NCI-H748 treated with DMSO at 0.1 percent for 48 hours (cell line): ENCODE measurements at regions not wholly inside any gene's neighbourhood (a gene's known extent, or its start where the extent isn't known, plus 50 kb on each side); places are given as distances from the start of the nearest gene placed in this dataset.

Experiments
- DNase-seq: peaks from one replicate; lab custom pipeline; 2025; lab: John Stamatoyannopoulos, UW

DNA sequence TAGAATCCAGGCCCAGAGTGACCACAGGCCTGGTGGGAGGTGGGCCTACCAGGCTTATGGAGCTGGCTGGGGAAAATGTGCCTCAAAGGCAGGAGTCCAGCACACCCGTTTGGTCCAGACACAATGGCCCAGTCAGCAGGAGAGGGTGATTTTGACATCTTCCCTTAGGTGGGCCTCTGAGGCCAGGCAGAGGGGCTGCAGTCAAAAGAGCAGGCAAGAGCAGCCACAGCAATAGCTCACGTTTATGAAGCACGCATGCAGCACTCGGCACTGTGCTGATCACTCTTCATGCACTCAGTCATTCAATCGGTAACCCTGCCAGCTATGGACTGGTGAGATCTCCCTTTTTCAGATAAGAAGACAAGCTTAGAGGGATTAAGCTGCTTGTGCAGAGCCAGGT lies 146.8 kb downstream of the LRIG2 start:
- DNase-seq = no peak

DNA sequence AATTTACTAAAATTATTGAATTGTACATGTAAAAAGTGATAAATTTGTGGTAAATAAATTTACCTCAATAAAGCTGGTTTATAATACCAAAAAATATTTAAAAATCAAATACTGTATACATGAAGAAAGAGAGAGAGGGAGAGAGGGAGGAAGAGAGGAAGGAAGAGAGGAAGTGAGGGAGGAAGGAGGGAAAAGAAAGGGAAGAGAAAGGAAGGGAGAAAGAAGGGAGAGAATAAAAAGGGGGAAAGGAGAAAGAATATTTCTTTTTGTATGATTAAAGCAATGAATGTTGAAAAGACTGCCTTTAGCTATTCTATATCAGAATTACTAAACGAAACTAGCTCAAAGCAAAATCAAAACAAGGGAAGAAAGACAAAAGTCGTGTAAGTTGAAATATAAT lies 150.0 kb downstream of the LRIG2 start:
- DNase-seq = no peak

DNA sequence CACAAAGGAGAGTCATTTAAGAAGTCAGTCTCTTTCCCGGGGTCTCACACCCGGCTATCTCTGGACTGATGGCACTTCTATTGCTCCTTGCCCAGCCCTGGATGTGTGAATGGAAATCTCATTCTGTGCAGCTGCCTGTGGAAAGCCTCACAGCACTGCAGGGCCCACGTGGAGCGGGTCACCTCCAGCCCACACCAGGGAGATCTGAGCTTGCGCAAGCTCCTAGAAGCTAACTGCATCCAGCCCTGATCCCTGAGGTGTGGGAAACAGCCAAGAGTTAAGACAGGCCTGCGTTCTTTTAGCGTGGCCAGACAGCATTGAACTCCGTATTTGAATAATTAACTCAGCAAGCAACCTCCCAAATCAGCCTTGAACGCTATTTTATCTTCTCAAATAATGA lies 150.5 kb downstream of the LRIG2 start:
- no peak for DNase-seq

DNA sequence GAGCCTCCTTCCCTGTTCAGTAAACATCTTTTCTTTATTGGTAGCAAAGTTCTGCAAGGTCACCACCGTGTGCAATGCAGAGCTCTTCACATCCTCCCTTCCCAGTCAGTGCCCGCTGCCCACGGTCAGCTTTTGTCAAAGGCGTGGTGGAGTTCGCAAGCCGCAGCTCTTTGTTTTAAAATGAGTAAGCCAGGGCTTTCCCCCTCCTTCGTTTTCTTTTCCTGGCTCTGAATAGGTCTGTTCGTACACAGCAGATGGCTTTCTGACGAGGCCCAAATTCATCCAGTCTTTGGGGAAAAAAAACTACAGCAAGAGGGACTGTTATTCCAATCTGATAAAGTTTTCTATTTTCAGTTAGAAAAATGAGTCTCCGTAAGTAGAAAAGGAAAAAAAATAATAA lies 153.2 kb downstream of the LRIG2 start:
- no peak for DNase-seq

DNA sequence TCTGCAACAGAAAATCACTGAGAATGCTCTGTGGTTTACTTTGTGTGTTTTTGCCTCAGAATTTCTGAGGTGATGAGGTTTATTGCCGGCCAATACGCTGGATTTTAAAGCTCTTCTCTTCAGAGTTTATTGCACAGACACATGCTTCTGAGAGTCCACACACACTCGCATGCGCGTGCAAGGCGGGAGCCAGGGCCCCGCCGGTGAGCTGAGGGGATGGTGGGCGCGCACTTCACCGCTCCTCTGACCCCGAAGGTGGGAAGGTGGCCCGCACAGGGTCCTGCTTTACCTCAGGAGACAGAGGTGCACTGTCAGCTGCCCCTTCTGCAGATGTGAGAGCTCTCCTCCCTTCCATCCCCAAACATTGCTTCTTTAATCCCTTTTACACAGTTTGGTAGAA lies 158.4 kb upstream of the MAGI3 start:
- DNase-seq = no peak

DNA sequence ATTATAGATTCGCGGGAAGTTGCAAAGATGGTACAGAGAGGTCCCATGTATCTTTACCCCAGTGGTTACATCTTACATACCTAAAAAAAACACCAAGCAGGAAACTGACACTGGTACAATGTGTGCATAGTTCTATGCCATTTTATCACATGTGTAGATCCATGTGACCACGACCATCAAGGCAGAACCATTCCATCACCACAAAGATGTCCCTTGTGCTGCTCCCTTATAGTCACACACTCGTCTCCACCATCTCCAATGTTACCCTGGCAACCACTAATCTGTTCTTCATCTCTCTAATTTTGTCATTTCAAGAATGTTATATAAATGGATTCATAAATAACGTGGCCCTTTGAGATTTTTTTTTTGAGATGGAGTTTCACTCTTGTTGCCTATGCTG lies 156.9 kb upstream of the MAGI3 start:
- no peak for DNase-seq

DNA sequence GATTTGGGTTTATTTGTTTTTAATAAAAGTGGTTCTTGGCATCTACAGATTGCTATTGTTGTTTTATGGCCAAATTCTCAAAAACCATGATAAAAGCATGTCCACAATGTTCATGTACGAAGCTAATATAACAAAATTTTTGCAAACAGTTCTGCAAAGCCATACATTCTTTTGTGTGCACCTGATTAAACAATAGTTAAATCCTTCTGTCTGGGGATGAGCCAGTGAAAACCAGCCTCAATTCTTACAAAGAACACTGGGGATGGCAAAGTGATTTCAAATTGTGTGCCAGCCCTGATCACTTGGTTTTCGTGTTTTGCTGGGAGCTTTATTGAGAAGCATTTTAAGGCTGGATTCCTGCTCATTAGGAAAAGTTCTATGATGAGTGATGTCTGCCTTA lies 149.1 kb upstream of the MAGI3 start:
- no peak for DNase-seq

DNA sequence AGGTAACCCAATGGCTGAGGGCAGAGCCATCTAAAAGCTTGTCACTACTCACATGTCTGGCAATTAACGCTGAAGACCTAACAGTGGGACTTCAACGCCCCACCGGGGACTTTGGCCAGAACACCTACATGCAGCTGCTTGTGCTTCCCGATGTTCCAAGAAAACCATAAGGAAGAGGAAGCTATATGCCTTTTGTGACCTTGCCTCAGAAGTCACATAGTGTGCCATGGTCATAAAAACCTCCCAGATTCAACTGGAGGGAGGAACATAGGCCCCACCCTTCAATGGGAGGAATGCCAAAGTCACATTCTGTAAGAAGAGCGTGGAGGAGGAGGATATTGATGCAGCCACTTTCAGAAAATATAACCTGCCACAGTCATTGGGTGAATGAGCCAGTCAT lies 147.8 kb upstream of the MAGI3 start:
- no peak for DNase-seq

DNA sequence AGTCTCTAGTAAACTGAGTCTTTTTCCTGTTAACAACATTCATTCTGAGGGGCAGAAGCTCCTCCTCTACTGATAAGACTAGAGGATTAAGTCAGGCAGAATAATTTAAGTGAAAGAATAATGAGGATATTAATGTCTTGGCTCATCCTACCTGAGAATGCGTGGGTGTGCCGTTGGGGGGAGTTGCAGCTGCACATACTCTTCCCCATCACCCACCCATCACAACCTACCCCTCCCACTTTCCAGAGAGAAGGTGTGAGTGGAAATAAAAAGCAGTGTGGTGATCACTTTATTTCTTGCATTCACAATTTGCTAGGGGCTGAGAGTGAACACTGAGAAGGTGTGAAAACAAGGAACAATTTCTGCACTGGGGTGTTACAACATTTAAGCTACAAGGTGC lies 146.8 kb upstream of the MAGI3 start:
- DNase-seq = no peak

DNA sequence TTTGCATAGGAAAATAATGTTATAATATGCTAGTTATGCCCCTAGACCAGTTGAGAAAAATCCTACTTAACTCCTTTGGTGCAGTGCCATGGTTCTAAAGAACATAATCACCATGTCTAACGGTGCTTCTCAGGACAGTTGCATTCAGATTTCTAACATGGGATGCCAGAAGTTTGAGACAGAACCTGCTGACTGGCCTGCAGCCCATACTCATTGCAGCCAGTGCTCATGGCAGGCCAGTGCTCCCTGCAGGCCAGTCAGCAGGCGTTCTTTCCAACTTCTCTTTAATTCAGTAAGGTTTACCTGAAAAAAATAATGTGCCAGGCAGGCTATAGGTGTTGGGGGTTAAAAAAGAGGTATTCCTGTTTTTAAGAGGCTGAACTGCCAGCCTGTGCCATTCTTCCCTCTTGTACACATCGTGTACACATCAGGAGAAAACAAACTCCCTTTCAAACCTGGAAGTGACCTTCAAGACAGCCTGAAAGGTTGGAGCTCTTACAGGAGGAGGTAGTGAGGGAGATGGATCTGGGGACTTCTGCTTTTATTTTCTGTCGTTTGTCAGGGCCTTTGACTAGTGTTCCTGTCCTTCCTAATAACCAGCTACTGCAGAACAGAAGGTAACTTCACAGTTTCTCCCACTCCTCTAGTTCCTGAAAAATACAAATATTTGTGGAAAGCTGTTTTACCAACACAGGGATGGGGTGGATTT lies 146.0 kb upstream of the MAGI3 start:
- DNase-seq = no peak

DNA sequence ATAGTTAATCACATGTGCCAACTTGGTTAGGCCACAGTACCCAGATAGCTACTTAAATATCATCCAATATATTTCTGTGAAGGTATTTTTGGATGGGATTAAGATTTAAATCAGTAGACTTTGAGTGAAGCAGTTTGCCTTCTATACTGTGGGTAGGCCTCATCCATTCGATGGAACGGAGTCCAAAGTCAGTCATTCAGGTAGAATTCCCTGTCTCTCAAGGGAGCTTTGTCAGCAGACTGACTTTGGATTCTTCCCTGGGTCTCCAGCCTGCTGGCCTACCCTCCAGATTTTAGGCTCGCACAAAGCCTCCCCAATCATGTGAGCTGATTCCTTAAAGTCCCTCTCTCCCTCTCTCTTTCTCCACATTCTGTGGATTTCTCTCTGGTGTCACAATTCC lies 145.1 kb upstream of the MAGI3 start:
- no peak for DNase-seq

DNA sequence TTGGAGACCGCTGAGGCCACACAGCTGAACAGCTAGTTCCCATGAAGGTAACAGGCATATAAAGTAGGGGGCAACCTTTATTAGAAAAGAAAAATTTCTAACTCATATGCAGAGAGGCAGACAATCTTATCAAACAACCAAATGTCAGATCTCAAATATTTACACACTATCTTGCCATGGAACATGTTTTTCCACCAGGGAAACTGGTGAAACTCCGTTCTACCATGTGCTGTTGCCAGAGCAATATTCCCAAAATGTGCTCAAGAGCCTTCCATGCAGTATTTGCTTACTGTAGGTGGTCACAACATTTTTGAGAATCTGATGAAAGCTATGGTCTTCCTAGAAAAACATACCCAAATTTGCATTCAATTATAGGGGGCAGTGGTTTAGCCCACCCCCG lies 143.4 kb upstream of the MAGI3 start:
- no peak for DNase-seq

DNA sequence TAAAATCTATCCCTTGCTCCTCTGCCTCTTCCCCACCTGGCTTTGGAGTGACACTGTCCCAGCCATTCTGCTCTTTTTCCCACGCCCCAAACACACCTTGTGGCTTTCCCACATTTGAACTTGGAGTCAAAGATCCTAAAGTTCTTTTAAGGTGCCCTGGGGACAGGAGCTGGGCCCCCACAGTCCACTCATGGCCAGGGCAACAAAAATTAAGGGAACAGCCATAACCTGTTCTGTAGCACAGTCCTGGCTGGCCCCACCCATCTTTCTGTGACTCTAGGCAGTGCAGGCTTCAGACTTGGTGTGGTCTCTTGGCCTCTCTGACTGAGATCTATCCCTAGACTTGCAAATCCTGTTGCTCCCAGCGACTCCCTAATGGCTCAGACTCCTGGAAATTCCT lies 143.0 kb upstream of the MAGI3 start:
- DNase-seq = no peak

DNA sequence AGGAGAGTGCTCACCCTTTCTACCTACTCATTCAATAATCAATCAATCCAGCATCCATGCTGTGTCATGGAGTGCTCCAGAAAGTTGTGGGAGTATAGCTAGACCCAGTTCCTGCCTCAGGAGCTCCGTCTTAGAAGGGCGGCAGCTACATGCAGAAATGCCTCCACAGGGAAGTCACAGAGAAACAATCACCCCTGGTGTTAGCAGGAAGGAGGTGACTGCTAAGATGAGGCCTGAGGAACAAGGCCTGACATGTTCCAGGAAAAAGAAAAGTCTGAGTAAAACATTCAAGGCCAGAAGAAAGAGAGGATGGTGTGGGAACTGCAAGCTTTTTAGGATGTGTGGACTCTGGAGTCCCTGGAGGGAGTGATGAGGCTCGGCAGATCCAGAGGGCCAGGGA lies 142.5 kb upstream of the MAGI3 start:
- DNase-seq = no peak

DNA sequence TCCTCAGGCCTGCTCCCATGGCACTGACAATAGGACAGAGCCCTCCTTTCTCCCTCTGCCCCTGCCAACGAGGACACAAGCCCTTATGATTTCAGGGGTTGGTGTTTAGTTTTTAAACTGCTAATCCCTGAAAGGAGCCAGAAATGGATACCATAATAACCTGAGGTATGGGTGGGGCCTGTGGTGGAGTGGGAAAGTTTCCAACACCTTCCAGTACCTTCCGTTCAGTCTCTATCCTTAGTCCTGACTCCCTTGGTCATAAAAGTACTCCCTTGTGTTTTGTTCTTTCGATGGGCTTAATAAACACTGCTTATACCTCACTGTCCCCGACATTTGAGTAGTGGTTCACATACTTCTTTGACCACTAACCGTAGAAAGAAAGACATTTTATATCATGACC lies 141.8 kb upstream of the MAGI3 start:
- no peak for DNase-seq

DNA sequence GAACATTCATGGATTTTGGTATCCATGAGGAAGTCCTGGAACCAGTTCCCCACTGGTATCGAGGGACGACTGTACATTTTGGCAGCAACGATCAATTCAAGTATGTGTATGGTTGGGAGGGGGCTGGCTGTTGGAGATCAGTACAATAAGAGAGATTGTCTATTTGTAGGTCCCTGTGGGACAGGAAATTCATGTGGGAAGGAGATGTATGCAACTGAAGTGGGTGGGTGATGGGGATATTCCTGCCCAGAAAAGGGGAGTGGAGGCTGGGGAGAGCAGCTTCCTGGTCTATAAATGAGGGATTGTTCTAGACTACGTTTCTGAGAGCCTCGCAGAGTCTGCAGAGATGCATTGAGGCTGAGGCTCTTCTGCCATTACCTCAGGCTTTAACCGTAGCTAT lies 140.2 kb upstream of the MAGI3 start:
- DNase-seq = no peak

DNA sequence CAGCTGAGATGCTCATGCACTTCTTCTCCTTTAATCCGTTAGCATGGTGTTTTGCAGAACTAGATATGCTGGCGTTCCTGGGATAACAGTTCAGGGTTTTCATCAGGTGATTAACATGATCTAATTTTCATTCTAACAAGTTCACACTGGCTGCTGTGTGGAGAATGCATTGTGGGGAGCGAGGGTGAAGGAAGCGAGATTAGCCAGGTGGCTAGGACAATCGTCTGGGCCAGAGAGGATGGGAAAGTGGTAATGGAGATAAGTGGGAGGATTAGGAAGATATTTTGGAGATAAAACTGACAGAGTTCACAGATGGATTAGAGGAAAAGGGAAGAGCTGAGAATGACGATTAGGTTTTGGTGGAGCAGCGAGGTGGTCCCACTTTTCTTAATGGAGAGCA lies 138.1 kb upstream of the MAGI3 start:
- no peak for DNase-seq

DNA sequence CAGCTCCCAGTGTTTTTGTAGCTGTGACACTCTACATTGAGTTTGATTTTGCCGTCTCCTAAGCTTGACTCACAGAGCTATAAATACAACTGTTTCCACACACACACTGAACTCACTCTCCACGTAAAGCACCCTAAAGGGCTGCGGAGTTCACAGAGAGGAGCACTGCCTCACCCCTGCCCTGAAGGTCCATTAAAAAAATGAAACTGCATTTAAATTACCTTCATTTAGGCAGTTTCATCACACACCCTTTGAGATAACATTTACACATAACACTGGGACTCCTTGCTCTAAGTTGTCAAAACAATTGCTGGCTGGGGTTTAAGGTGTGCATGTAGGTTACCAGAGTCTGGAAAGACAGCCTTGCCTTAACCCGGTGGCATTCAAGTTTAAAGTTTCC lies 137.1 kb upstream of the MAGI3 start:
- no peak for DNase-seq

DNA sequence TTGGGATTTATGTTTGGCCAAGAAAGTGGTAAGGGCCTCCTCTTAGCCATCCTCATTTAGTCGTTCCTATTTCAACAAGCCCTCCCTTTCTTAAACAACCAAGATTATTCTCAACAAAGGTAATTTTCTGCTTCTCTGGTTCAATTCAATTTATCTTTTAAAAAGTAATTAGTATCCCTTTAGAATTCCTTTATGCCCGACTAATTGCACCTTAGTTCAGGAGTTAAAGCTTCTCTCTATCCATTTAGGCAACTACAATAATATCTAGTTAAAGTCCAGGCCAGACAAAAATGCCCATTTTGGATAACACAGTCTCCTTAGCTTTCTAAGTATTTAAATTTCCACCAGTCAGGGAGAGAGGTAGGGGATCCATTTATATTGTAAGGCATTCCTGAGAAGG lies 136.7 kb upstream of the MAGI3 start:
- DNase-seq = no peak

DNA sequence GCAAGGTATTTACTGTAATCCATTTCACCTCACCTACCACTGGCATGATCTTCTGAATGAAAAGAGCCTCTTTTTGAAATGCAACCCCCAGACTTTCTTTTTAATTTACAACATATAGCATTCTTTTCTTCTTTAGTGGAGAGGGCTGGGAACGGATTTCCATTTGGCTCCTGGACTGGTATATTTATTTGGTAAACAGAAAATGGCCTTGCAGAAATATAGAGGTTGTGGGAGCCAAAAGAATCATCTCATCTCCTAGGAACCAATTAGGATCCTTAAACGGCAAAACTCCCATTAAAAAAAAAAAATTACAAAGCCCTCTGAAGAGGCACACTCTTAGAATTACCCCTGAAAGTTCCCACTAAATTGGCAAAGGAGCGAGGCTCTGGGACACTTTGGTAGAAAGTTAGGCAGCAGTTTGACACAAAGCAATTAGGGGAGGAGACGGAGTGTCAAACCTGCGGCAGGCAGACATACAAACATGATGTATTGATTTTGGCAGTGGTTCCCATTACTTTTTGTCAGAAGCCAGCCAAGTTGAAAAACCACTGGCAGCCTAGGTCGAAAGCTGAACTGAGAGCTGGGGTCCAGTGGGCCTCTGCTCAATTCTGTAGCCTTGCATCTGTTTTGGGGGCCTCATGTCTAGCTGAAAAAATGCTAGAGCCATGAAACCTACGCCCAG lies 135.1 kb upstream of the MAGI3 start:
- no peak for DNase-seq

DNA sequence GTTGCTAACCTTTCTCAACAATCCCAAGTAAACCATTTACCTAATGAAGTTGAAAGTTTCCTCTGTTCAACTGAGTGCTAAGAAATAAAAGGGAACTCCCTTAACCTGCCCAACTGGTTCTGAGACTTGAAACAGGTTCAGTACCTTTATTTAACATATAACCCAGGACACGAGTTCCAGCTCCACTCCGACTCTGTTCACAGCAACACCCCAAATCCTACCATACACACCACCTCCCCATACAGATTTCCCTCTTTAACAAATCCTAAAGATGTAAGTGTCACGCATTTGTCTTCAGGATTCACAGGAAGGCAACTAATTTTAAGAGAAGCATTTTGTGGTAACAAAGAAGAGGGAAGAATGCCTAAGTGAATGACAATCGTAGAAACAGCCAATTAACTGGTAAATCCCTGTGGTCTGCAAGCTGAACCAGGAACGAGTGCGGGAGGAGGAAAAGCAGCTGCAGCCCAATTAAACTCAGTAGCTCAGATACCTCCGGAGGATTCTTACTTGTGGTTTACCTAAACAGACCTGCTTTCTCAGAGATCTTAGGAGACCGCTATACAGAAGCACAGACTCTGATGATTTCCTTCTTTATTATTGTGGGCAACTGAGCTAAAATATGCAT lies 134.5 kb upstream of the MAGI3 start:
- DNase-seq = no peak

DNA sequence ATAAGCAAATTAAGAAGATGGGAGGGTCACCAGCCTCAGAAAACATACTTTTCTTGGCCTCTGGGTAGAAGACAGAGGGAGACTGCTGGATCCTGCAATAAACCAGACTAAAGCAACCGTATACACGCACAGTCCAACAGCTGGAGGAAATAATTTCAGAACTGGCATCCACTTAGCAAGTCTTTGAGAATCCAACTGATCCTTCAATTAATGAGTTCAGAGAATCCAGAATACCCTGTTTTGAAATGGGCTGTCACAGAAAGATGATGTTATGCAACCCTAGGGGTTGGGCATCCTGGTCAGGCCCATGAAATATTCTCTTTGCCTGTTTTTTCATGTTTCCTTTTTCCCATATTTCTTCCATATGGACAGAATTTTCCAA lies 134.0 kb upstream of the MAGI3 start:
- no peak for DNase-seq

DNA sequence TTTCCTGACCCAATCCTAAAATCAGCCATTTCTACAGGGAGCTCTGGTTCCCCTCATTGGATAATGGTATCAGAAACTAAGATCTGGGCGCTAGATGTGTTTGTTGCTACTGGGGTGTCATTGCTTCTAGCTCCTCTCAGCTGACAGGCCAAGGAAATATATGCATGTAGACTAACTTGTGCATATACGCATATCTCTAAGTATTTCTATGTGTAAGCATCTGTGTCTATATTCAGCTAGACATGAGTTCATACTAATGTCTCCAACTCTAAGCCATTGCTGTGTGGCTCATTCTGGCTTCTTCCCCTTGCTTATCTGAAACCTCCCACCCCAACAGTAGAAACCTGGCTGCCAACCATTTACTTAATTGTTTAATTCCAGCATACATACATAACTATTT lies 130.3 kb upstream of the MAGI3 start:
- DNase-seq = no peak

DNA sequence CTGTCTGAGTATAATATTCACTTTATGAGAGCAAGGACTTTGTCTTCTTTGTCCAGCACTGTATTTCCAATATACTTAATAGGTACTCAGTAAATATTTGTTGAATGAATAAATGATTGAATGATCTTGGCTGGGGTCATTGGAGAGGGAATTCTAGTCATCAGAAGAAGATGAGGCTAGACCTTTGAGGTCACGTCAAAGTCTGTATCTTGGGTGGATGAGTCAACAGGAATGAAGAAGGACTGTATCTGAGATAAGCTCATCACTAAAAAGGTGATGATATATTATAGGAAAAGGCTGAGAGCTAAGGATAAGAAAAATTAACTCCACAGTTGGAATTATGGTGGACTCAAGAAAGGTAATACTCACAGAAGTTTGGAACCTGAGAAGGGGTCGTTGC lies 125.1 kb upstream of the MAGI3 start:
- DNase-seq = no peak
